Endothelial cell of umbilical vein (primary cell): ENCODE measurements at regions not wholly inside any gene's neighbourhood (a gene's known extent, or its start where the extent isn't known, plus 50 kb on each side); places are given as distances from the start of the nearest gene placed in this dataset.

Source experiments
- BruUV-seq: library from RNA; stranded (reverse); fragments of 400-500 nt; replicated peaks from 2 replicates; lab custom pipeline; 2021; lab: Mats Ljungman, UMichigan
- CTCF ChIA-PET: fragments of 300-600, 350-600 bp; sonication (Branson Sonifier 250); formaldehyde crosslinking; loops from one replicate; lab custom pipeline; 2021; ENCODE audit warnings: antibody characterized with exemption, inconsistent platforms; lab: Charles Lee
- POLR2A ChIA-PET: fragments of 300-600, 350-600 bp; sonication (Branson Sonifier 250); formaldehyde crosslinking; loops from one replicate; lab custom pipeline; 2021; ENCODE audit warnings: antibody characterized with exemption, inconsistent platforms; lab: Charles Lee
- DNase-seq: peaks from one replicate; pipeline ENCODE4 v3.0.0-alpha.2; 2011; ENCODE audit warnings: low read depth, low spot score
- FAIRE-seq: peaks from 2 replicates; lab custom pipeline; 2011; peaks lifted over from hg19 to GRCh38; lab: Jason Lieb, UNC
- H2AFZ ChIP-seq: 2 replicates; pipeline ENCODE4 v1.6.0; 2012; ENCODE audit warnings: low read depth, low read length, control low read depth, inconsistent platforms
- H3K27ac ChIP-seq: 2 replicates; pipeline ENCODE4 v1.5.1; 2011; ENCODE audit warnings: low read depth, mild to moderate bottlenecking, control low read depth, low read length, moderate library complexity; ENCODE audit not compliant: insufficient read depth
- H3K27me3 ChIP-seq, 2 experiments: 2 replicates each; pipeline versions ENCODE4 v1.6.0 to v1.6.1; 2011; ENCODE audit warnings: low read length in 2 of 2, mixed read lengths in 1 of 2; ENCODE audit not compliant: control insufficient read depth in 2 of 2, insufficient read depth in 2 of 2
- H3K36me3 ChIP-seq, 2 experiments: 2 replicates in 1 of 2; 3 replicates in 1 of 2; pipeline ENCODE4 v1.5.1; 2011; ENCODE audit warnings: low read length in 2 of 2, mild to moderate bottlenecking in 1 of 2, moderate library complexity in 1 of 2; ENCODE audit not compliant: control insufficient read depth in 2 of 2, insufficient read depth in 2 of 2; ENCODE audit errors: extremely low read depth in 1 of 2
- H3K4me1 ChIP-seq: 3 replicates; pipeline ENCODE4 v1.5.1; 2011; ENCODE audit warnings: mild to moderate bottlenecking, low read length; ENCODE audit not compliant: control insufficient read depth, insufficient read depth; ENCODE audit errors: extremely low read depth
- H3K4me2 ChIP-seq: 2 replicates; pipeline ENCODE4 v1.6.1; 2011; ENCODE audit warnings: low read length, control low read depth, mixed read lengths; ENCODE audit not compliant: insufficient read depth
- H3K4me3 ChIP-seq, 3 experiments: fragments of 200-600 bp in 1 of 3; sonication (generic), shearing (Covaris generic) in 1 of 3; replicated peaks in 1 of 3; 2 replicates each; pipeline ENCODE4 v1.5.1; 2011 to 2016; ENCODE audit warnings: control low read depth in 3 of 3, low read length in 3 of 3, mild to moderate bottlenecking in 2 of 3, inconsistent platforms in 1 of 3, low read depth in 1 of 3, moderate library complexity in 1 of 3; ENCODE audit not compliant: insufficient read depth in 1 of 3
- H3K79me2 ChIP-seq: 2 replicates; pipeline ENCODE4 v1.6.0; 2012; ENCODE audit warnings: low read length, inconsistent platforms; ENCODE audit not compliant: control insufficient read depth, insufficient read depth
- H3K9ac ChIP-seq: replicated peaks from 2 replicates; pipeline ENCODE3; 2011; ENCODE audit warnings: low read length, control low read depth; ENCODE audit not compliant: insufficient read depth; ENCODE audit errors: extremely low read depth
- H3K9me1 ChIP-seq: replicated peaks from 3 replicates; pipeline ENCODE4 v1.6.0; 2011; ENCODE audit warnings: mild to moderate bottlenecking, low read length; ENCODE audit not compliant: control insufficient read depth, insufficient read depth; ENCODE audit errors: extremely low read depth
- H3K9me3 ChIP-seq: replicated peaks from 2 replicates; pipeline ENCODE4 v1.5.1; 2012; ENCODE audit warnings: low read length, inconsistent platforms; ENCODE audit not compliant: control insufficient read depth, insufficient read depth
- H4K20me1 ChIP-seq: replicated peaks from 2 replicates; pipeline ENCODE3; 2011; ENCODE audit warnings: mild to moderate bottlenecking, low read length; ENCODE audit not compliant: control insufficient read depth, insufficient read depth; ENCODE audit errors: extremely low read depth
- CTCF ChIP-seq, 2 donors: IDR thresholded peaks; 1 replicate in 1 of 2; 2 replicates in 1 of 2; pipeline ENCODE4 v1.5.1; 2011; ENCODE audit warnings: low read length in 2 of 2, mild to moderate bottlenecking in 2 of 2, moderate library complexity in 2 of 2, control low read depth in 1 of 2, inconsistent platforms in 1 of 2, low read depth in 1 of 2; ENCODE audit not compliant: insufficient read depth in 1 of 2; ENCODE audit errors: extremely low read depth in 1 of 2
- EZH2 ChIP-seq: IDR thresholded peaks from 2 replicates; pipeline ENCODE4 v1.6.1; 2012; ENCODE audit warnings: borderline replicate concordance, low read depth, mild to moderate bottlenecking, moderate library complexity, low read length, inconsistent platforms; ENCODE audit not compliant: severe bottlenecking
- FOS ChIP-seq: IDR thresholded peaks from 2 replicates; pipeline ENCODE4 v1.6.1; 2011; ENCODE audit warnings: mild to moderate bottlenecking, low read length, moderate library complexity, borderline replicate concordance; ENCODE audit not compliant: insufficient read depth
- GATA2 ChIP-seq: IDR thresholded peaks from 2 replicates; pipeline ENCODE4 v1.7.0; 2011; ENCODE audit warnings: low read depth, mild to moderate bottlenecking, moderate library complexity, mixed read lengths, low read length; ENCODE audit not compliant: insufficient read length, insufficient read depth
- JUN ChIP-seq: IDR thresholded peaks from 2 replicates; pipeline ENCODE4 v1.6.1; 2011; ENCODE audit warnings: borderline replicate concordance, low read depth; ENCODE audit not compliant: insufficient read length, insufficient read depth
- MAX ChIP-seq: IDR thresholded peaks from 2 replicates; pipeline ENCODE4 v1.6.1; 2011; ENCODE audit not compliant: insufficient read depth, insufficient read length
- MYC ChIP-seq: IDR thresholded peaks from one replicate; pipeline ENCODE4 v1.6.1; 2011; ENCODE audit warnings: mild to moderate bottlenecking, low read depth, low read length
- POLR2A ChIP-seq: IDR thresholded peaks from 2 replicates; pipeline ENCODE4 v1.6.1; 2012; ENCODE audit warnings: low read depth, mild to moderate bottlenecking, control low read depth, low read length
- POLR2AphosphoS5 ChIP-seq: IDR thresholded peaks from 2 replicates; pipeline ENCODE4 v1.6.1; 2012; ENCODE audit warnings: low read depth, mild to moderate bottlenecking, control low read depth, low read length, moderate library complexity; ENCODE audit not compliant: insufficient read depth
- dilution Hi-C: fragments of 300-500 bp; cut with MboI; formaldehyde crosslinking; loops from one replicate; pipeline ENCODE4 v1.15.0; 2019; ENCODE audit warnings: low sequenced_read_pairs; ENCODE audit not compliant: extremely low pct_ligation_motif_present
- intact Hi-C: fragments of 100-400 bp; cut with micrococcal nuclease; formaldehyde crosslinking; loops from one replicate; pipeline ENCODE4 v1.10.0; 2022

- Histone ChIP-seq H3K27me3 (peaks cover 0 to 4% of the 10 kb centered on the region in 2 experiments), H4K20me1 (no peaks in the 10 kb centered on the region), H3K27ac (no peak overlapping the region), H3K36me3 (no peaks in the 10 kb centered on the region), H2AFZ (no peak overlapping the region), H3K4me1 (no peaks in the 10 kb centered on the region), H3K9me1 (no peaks in the 10 kb centered on the region), H3K9me3 (no peaks in the 10 kb centered on the region), H3K9ac (no peak overlapping the region), H3K4me2 (no peak overlapping the region), H3K79me2 (no peaks in the 10 kb centered on the region), H3K4me3 (no peak overlapping the region)
- no peak for TF ChIP-seq POLR2AphosphoS5
- no peak for TF ChIP-seq POLR2A
- no peak for TF ChIP-seq FOS
- no peak for TF ChIP-seq MYC
- TF ChIP-seq GATA2, result no peak
- no peak for TF ChIP-seq MAX
- TF ChIP-seq EZH2, result no peak
- no peak for TF ChIP-seq CTCF (IDR thresholded peaks at IDR 0.05; ENCODE audit: extremely low read depth in 1 of 2, insufficient read depth in 1 of 2, low read depth in 1 of 2, low read length in 2 of 2)
- TF ChIP-seq JUN, result no peak
- dilution Hi-C loops, result no loop called here
- DNase-seq (no peak), FAIRE-seq (no peak)
- ChIA-PET POLR2A (no interaction called here), CTCF (no interaction called here)
- intact Hi-C loops, result no loop called here
- BruUV-seq, result no TSS peak
Measured at GRCh38 chr2:65485839-65486238, 53.4 kb upstream of the SPRED2 start.
